DOHH2 (cell line): ENCODE measurements at regions not wholly inside any gene's neighbourhood (a gene's known extent, or its start where the extent isn't known, plus 50 kb on each side); places are given as distances from the start of the nearest gene placed in this dataset.

Experiments used
- H3F3A ChIP-seq: fragments of 200-600 bp; sonication (generic), shearing (Covaris generic); 2 replicates; pipeline ENCODE4 v1.6.0; 2016; ENCODE audit warnings: antibody characterized with exemption, mild to moderate bottlenecking; ENCODE audit not compliant: control insufficient read depth, insufficient read depth
- H3K27ac ChIP-seq: fragments of 200-600 bp; sonication (generic); 2 replicates; pipeline ENCODE4 v1.5.1; 2014; ENCODE audit warnings: low read depth, mild to moderate bottlenecking, low read length, moderate library complexity
- H3K27me3 ChIP-seq: fragments of 200-600 bp; sonication (generic); 2 replicates; pipeline ENCODE4 v1.6.1; 2014; ENCODE audit warnings: mild to moderate bottlenecking, low read length, mixed read lengths; ENCODE audit not compliant: control insufficient read depth
- H3K36me3 ChIP-seq: fragments of 200-600 bp; sonication (generic); 2 replicates; pipeline ENCODE4 v1.6.1; 2014; ENCODE audit warnings: mild to moderate bottlenecking, low read length, moderate library complexity, mixed read lengths; ENCODE audit not compliant: control insufficient read depth
- H3K4me1 ChIP-seq: fragments of 200-600 bp; sonication (generic); 2 replicates; pipeline ENCODE4 v1.6.1; 2014; ENCODE audit warnings: mild to moderate bottlenecking, low read length, mixed read lengths; ENCODE audit not compliant: control insufficient read depth
- H3K4me2 ChIP-seq: fragments of 200-600 bp; sonication (generic); 2 replicates; pipeline ENCODE4 v1.6.0; 2014; ENCODE audit warnings: mild to moderate bottlenecking, low read length, moderate library complexity
- H3K4me3 ChIP-seq: fragments of 200-600 bp; sonication (generic); 2 replicates; pipeline ENCODE4 v1.5.1; 2014; ENCODE audit warnings: mild to moderate bottlenecking, low read length, mixed read lengths
- H3K79me2 ChIP-seq: fragments of 200-600 bp; sonication (generic); 2 replicates; pipeline ENCODE4 v1.6.1; 2014; ENCODE audit warnings: mild to moderate bottlenecking, low read length, mixed read lengths; ENCODE audit not compliant: control insufficient read depth
- H3K9me2 ChIP-seq: fragments of 200-600 bp; sonication (generic); replicated peaks from 2 replicates; pipeline ENCODE4 v1.6.1; 2014; ENCODE audit warnings: mild to moderate bottlenecking, low read length, mixed read lengths; ENCODE audit not compliant: control insufficient read depth
- H3K9me3 ChIP-seq: fragments of 200-600 bp; sonication (generic); 2 replicates; pipeline ENCODE4 v1.6.1; 2014; ENCODE audit warnings: antibody characterized with exemption, low read length, mixed read lengths; ENCODE audit not compliant: control insufficient read depth, insufficient read depth
- H4K20me1 ChIP-seq: fragments of 200-600 bp; sonication (generic); 2 replicates; pipeline ENCODE4 v1.6.0; 2014; ENCODE audit warnings: low read depth, mild to moderate bottlenecking, antibody characterized with exemption, low read length, moderate library complexity; ENCODE audit not compliant: control insufficient read depth, insufficient read depth
- EZH2phosphoT487 ChIP-seq: fragments of 200-600 bp; sonication (generic); IDR thresholded peaks from 2 replicates; pipeline ENCODE4 v1.6.1; 2017; ENCODE audit warnings: borderline replicate concordance, mild to moderate bottlenecking, antibody characterized with exemption, low read length, moderate library complexity, mixed read lengths
- TF ChIP-seq, protein P1 (sequence below): fragments of 200-600 bp; sonication (generic); IDR thresholded peaks from one replicate; pipeline ENCODE4 v1.5.1; 2014; ENCODE audit warnings: antibody characterized with exemption, mild to moderate bottlenecking, low read depth, low read length; ENCODE audit not compliant: poor library complexity, severe bottlenecking

- H3F3A ChIP-seq = no peaks in the 10 kb centered on the region
- no peaks in the 10 kb centered on the region for H3K27me3 ChIP-seq
- no peaks in the 10 kb centered on the region for H3K79me2 ChIP-seq
- no peak overlapping the region for H3K4me2 ChIP-seq
- no peaks in the 10 kb centered on the region for H4K20me1 ChIP-seq
- H3K36me3 ChIP-seq = no peaks in the 10 kb centered on the region
- no peaks in the 10 kb centered on the region for H3K9me2 ChIP-seq
- H3K4me3 ChIP-seq = no peak overlapping the region
- TF ChIP-seq, protein P1, sequence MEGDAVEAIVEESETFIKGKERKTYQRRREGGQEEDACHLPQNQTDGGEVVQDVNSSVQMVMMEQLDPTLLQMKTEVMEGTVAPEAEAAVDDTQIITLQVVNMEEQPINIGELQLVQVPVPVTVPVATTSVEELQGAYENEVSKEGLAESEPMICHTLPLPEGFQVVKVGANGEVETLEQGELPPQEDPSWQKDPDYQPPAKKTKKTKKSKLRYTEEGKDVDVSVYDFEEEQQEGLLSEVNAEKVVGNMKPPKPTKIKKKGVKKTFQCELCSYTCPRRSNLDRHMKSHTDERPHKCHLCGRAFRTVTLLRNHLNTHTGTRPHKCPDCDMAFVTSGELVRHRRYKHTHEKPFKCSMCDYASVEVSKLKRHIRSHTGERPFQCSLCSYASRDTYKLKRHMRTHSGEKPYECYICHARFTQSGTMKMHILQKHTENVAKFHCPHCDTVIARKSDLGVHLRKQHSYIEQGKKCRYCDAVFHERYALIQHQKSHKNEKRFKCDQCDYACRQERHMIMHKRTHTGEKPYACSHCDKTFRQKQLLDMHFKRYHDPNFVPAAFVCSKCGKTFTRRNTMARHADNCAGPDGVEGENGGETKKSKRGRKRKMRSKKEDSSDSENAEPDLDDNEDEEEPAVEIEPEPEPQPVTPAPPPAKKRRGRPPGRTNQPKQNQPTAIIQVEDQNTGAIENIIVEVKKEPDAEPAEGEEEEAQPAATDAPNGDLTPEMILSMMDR = no peak
- TF ChIP-seq EZH2phosphoT487 = no peak
- H3K4me1 ChIP-seq = no peaks in the 10 kb centered on the region
- H3K27ac ChIP-seq = no peak overlapping the region
- H3K9me3 ChIP-seq = peaks cover 6% of the 10 kb centered on the region; the same call in 1 of the 2 replicates
Measured at GRCh38 chr11:121741351-121741760, 288.6 kb upstream of the SORL1-AS1 start.

GRCh38 chr11:121740902-121741301 is 288.1 kb upstream of the SORL1-AS1 start:
- TF ChIP-seq, protein P1 = no peak
- no peak for TF ChIP-seq EZH2phosphoT487
- no peaks in the 10 kb centered on the region for H3K9me2 ChIP-seq
- H3F3A ChIP-seq = no peaks in the 10 kb centered on the region
- H3K27ac ChIP-seq = no peak overlapping the region
- no peaks in the 10 kb centered on the region for H3K79me2 ChIP-seq
- H3K4me3 ChIP-seq = no peak overlapping the region
- peaks cover 6% of the 10 kb centered on the region; the same call in 1 of the 2 replicates for H3K9me3 ChIP-seq
- no peaks in the 10 kb centered on the region for H4K20me1 ChIP-seq
- no peak overlapping the region for H3K4me2 ChIP-seq
- H3K27me3 ChIP-seq = no peaks in the 10 kb centered on the region
- H3K4me1 ChIP-seq = no peaks in the 10 kb centered on the region
- no peaks in the 10 kb centered on the region for H3K36me3 ChIP-seq

DNA sequence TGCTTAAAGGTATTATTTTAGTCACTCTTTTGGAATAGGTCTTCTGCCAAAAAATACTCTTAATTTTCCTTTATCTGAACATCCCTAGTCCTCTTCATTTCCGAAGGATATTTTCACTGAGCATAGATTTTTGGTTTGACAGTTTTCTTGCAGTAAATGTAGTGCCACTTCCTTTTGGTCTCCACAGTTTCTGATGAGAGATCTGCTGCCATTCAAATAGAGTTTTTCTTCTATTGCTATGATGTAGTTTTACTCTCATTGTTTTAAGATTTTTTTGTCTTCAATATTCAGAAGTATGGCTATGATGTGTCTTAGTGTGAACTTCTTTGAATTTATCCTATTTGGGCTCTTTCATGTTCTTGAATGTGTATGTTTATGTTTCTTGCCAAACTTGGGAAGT is 281.1 kb upstream of the SORL1-AS1 start:
- Histone ChIP-seq H3K79me2 (no peaks in the 10 kb centered on the region), H3K4me3 (no peak overlapping the region), H3K36me3 (no peaks in the 10 kb centered on the region), H3K4me2 (no peak overlapping the region), H4K20me1 (no peaks in the 10 kb centered on the region), H3F3A (no peaks in the 10 kb centered on the region), H3K27ac (no peak overlapping the region), H3K9me3 (no peaks in the 10 kb centered on the region), H3K4me1 (no peaks in the 10 kb centered on the region), H3K27me3 (0 out of 2 replicates have a peak, but pooled peaks cover 5% of the 10 kb centered on the region), H3K9me2 (no peaks in the 10 kb centered on the region)
- no peak for TF ChIP-seq EZH2phosphoT487
- TF ChIP-seq, protein P1 = no peak
